ENCODE measurements at regions not wholly inside any gene's neighbourhood (a gene's known extent, or its start where the extent isn't known, plus 50 kb on each side); places are given as distances from the start of the nearest gene placed in this dataset.

DNA sequence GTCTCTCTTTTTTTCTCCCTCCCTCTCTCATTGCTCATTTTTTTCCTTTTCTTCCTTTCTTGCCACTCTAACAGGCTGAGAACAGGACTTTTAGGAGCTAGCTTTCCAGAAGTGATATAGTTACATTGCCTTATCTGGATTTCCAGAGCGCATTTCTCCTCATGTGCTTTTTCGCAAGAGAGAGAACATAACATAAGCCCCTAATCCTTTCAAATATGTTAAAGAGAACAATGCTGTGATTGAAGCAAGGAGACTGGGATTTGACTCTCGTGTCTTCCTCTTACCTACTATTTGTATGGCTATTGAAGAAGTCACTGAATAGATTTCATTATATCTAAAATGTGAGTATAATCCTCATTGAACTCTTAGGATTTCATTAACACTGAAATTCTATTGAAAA lies 101.2 kb upstream of the PRPS1L1 start:
- BruUV-seq (replicated peaks): no TSS peak
- Histone ChIP-seq H3K27me3 (ENCODE audit: control insufficient read depth in 2 of 2, insufficient read depth in 2 of 2, low read length in 2 of 2) (no peaks in the 10 kb centered on the region), H3K79me2 (ENCODE audit: control insufficient read depth, insufficient read depth, low read length) (no peaks in the 10 kb centered on the region), H2AFZ (ENCODE audit: low read depth, low read length) (no peak overlapping the region), H3K9me1 (replicated peaks; ENCODE audit: control insufficient read depth, extremely low read depth, insufficient read depth, low read length) (no peaks in the 10 kb centered on the region), H4K20me1 (replicated peaks; ENCODE audit: control insufficient read depth, extremely low read depth, insufficient read depth, low read length) (no peaks in the 10 kb centered on the region), H3K4me2 (ENCODE audit: insufficient read depth, low read length) (no peak overlapping the region), H3K27ac (ENCODE audit: insufficient read depth, low read depth, low read length) (no peak overlapping the region), H3K36me3 (ENCODE audit: control insufficient read depth in 2 of 2, extremely low read depth in 1 of 2, insufficient read depth in 2 of 2, low read length in 2 of 2) (no peaks in the 10 kb centered on the region), H3K9ac (replicated peaks; ENCODE audit: extremely low read depth, insufficient read depth, low read length) (no peak overlapping the region), H3K4me3 (replicated peaks in 1 of 3; ENCODE audit: insufficient read depth in 1 of 3, low read depth in 1 of 3, low read length in 3 of 3) (no peak overlapping the region), H3K4me1 (ENCODE audit: control insufficient read depth, extremely low read depth, insufficient read depth, low read length) (no peaks in the 10 kb centered on the region), H3K9me3 (replicated peaks; ENCODE audit: control insufficient read depth, insufficient read depth, low read length) (no peaks in the 10 kb centered on the region)
- no peak for FAIRE-seq
- ChIA-PET CTCF (interaction anchor here (1.8 kb wide), 1 partner anchor 9 kb away, joined by 6 read pairs; no protein-coding TSS in a partner anchor), POLR2A (no interaction called here)
- intact Hi-C loops (cut with micrococcal nuclease) (no loop called here), dilution Hi-C loops (cut with MboI; ENCODE audit: extremely low pct_ligation_motif_present, low sequenced_read_pairs) (no loop called here)
- TF ChIP-seq, protein P1, sequence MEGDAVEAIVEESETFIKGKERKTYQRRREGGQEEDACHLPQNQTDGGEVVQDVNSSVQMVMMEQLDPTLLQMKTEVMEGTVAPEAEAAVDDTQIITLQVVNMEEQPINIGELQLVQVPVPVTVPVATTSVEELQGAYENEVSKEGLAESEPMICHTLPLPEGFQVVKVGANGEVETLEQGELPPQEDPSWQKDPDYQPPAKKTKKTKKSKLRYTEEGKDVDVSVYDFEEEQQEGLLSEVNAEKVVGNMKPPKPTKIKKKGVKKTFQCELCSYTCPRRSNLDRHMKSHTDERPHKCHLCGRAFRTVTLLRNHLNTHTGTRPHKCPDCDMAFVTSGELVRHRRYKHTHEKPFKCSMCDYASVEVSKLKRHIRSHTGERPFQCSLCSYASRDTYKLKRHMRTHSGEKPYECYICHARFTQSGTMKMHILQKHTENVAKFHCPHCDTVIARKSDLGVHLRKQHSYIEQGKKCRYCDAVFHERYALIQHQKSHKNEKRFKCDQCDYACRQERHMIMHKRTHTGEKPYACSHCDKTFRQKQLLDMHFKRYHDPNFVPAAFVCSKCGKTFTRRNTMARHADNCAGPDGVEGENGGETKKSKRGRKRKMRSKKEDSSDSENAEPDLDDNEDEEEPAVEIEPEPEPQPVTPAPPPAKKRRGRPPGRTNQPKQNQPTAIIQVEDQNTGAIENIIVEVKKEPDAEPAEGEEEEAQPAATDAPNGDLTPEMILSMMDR (IDR thresholded peaks at IDR 0.05; ENCODE audit: extremely low read depth in 1 of 2, insufficient read depth in 1 of 2, low read depth in 1 of 2, low read length in 2 of 2): no peak
- no peak for DNase-seq (ENCODE audit: low read depth, low spot score)

DNA sequence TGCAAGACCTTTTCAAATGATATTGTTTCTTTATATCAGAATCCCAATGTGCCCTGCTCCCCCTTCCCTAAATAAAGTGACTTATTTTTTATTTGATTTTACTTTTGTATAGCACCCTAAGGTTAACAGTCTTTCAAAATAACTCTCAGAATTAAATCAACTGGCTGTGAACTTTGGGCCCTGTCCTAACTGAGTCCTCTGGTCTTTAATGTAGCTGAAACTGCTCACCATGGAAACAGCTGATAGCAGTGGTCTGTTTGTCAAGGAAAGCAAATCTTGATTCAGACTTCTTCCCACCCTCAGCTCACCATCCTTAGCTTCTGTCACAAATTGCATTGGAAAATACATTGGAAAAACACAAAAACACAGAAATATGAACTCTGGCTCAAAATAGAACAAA lies 105.2 kb upstream of the PRPS1L1 start:
- Histone ChIP-seq H4K20me1 (replicated peaks; ENCODE audit: control insufficient read depth, extremely low read depth, insufficient read depth, low read length) (no peaks in the 10 kb centered on the region), H3K4me1 (ENCODE audit: control insufficient read depth, extremely low read depth, insufficient read depth, low read length) (no peaks in the 10 kb centered on the region), H3K27ac (ENCODE audit: insufficient read depth, low read depth, low read length) (no peak overlapping the region), H3K79me2 (ENCODE audit: control insufficient read depth, insufficient read depth, low read length) (no peaks in the 10 kb centered on the region), H3K9ac (replicated peaks; ENCODE audit: extremely low read depth, insufficient read depth, low read length) (no peak overlapping the region), H3K4me3 (replicated peaks in 1 of 3; ENCODE audit: insufficient read depth in 1 of 3, low read depth in 1 of 3, low read length in 3 of 3) (no peak overlapping the region), H3K4me2 (ENCODE audit: insufficient read depth, low read length) (no peak overlapping the region), H2AFZ (ENCODE audit: low read depth, low read length) (no peak overlapping the region), H3K9me3 (replicated peaks; ENCODE audit: control insufficient read depth, insufficient read depth, low read length) (no peaks in the 10 kb centered on the region), H3K27me3 (ENCODE audit: control insufficient read depth in 2 of 2, insufficient read depth in 2 of 2, low read length in 2 of 2) (no peaks in the 10 kb centered on the region), H3K9me1 (replicated peaks; ENCODE audit: control insufficient read depth, extremely low read depth, insufficient read depth, low read length) (no peaks in the 10 kb centered on the region), H3K36me3 (ENCODE audit: control insufficient read depth in 2 of 2, extremely low read depth in 1 of 2, insufficient read depth in 2 of 2, low read length in 2 of 2) (no peaks in the 10 kb centered on the region)
- CTCF ChIA-PET: interaction anchor here (1.0 kb wide), 1 partner anchor 11 kb away, joined by 4 read pairs; no protein-coding TSS in a partner anchor
- FAIRE-seq (no peak), DNase-seq (ENCODE audit: low read depth, low spot score) (no peak)
- intact Hi-C loops (cut with micrococcal nuclease) (no loop called here), dilution Hi-C loops (cut with MboI; ENCODE audit: extremely low pct_ligation_motif_present, low sequenced_read_pairs) (no loop called here)
- POLR2A ChIA-PET: no interaction called here
- no TSS peak for BruUV-seq (replicated peaks)
- TF ChIP-seq, protein P2, sequence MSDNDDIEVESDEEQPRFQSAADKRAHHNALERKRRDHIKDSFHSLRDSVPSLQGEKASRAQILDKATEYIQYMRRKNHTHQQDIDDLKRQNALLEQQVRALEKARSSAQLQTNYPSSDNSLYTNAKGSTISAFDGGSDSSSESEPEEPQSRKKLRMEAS (IDR thresholded peaks at IDR 0.05; ENCODE audit: insufficient read depth, insufficient read length): no peak
- TF ChIP-seq JUN (IDR thresholded peaks at IDR 0.05; ENCODE audit: borderline replicate concordance, insufficient read depth, insufficient read length, low read depth): no peak
- TF ChIP-seq, protein P1 (IDR thresholded peaks at IDR 0.05; ENCODE audit: extremely low read depth in 1 of 2, insufficient read depth in 1 of 2, low read depth in 1 of 2, low read length in 2 of 2): no peak

Data from endothelial cell of umbilical vein (primary cell).